Type B pancreatic cell (in vitro differentiated cells): ENCODE measurements at regions not wholly inside any gene's neighbourhood (a gene's known extent, or its start where the extent isn't known, plus 50 kb on each side); places are given as distances from the start of the nearest gene placed in this dataset.

Source experiments
- DNase-seq: peaks from one replicate; pipeline ENCODE4 v3.0.0; 2021; ENCODE audit warnings: mixed read lengths; ENCODE audit not compliant: unreplicated experiment; ENCODE audit errors: extremely low spot score
- H3K27ac Mint-ChIP-seq: 2 replicates; pipeline ENCODE4 v1.8.0; 2021; ENCODE audit warnings: mild to moderate bottlenecking, mixed read lengths
- H3K27me3 Mint-ChIP-seq: 2 replicates; pipeline ENCODE4 v1.8.0; 2021; ENCODE audit warnings: mixed read lengths
- H3K36me3 Mint-ChIP-seq: 2 replicates; pipeline ENCODE4 v1.8.0; 2021; ENCODE audit warnings: mixed read lengths
- H3K4me1 Mint-ChIP-seq: one replicate; pipeline ENCODE4 v1.8.0; 2021; ENCODE audit warnings: mixed read lengths; ENCODE audit not compliant: unreplicated experiment
- H3K4me3 Mint-ChIP-seq: 2 replicates; pipeline ENCODE4 v1.8.0; 2021; ENCODE audit warnings: mild to moderate bottlenecking, mixed read lengths
- H3K9me3 Mint-ChIP-seq: 2 replicates; pipeline ENCODE4 v1.8.0; 2021; ENCODE audit warnings: mixed read lengths
- CTCF ChIP-seq: fragments of 200-600 bp; sonication (generic); conservative IDR thresholded peaks from 2 replicates; pipeline ENCODE4 v1.5.0; 2021; ENCODE audit warnings: antibody characterized with exemption, mild to moderate bottlenecking

- peak overlapping the region; percentile 64 for H3K27ac Mint-ChIP-seq
- no peak overlapping the region for H3K4me3 Mint-ChIP-seq
- H3K9me3 Mint-ChIP-seq: no peaks in the 10 kb centered on the region
- H3K36me3 Mint-ChIP-seq: no peaks in the 10 kb centered on the region
- H3K4me1 Mint-ChIP-seq: no peaks in the 10 kb centered on the region
- no peak for TF ChIP-seq CTCF
- H3K27me3 Mint-ChIP-seq: peaks cover 52% of the 10 kb centered on the region
- DNase-seq: no peak
These were observed 112.6 kb upstream of the LHX1 start for GRCh38 chr17:36824678-36825101.

- Mint-ChIP-seq H3K4me1 (no peaks in the 10 kb centered on the region), H3K27ac (peak overlapping the region; percentile 64), H3K27me3 (peaks cover 50% of the 10 kb centered on the region), H3K36me3 (no peaks in the 10 kb centered on the region), H3K4me3 (no peak overlapping the region), H3K9me3 (no peaks in the 10 kb centered on the region)
- no peak for TF ChIP-seq CTCF
- DNase-seq: no peak
These were observed 112.2 kb upstream of the LHX1 start for GRCh38 chr17:36825113-36825512.

DNA sequence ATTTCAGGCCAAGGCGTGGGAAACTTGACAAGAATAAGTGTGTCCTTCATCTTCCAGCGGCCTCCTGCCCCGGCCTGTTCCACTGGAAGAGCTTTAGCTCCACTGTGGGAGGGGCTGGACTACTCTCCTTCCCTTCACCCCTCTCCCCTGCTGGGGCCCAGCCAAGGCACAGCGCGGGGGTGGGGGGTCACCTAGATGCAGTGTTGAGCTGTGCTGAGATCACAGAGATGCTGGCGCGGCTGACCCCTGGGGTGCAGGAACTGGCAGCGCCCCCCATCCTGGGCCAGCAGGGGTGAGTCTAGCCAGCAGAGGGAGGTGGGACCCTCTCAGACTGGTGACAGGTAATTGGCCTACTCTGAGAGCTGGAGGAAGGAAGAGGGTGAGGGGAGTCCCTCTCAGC lies 111.8 kb upstream of the LHX1 start:
- H3K4me1 Mint-ChIP-seq: no peaks in the 10 kb centered on the region
- H3K27me3 Mint-ChIP-seq: peaks cover 48% of the 10 kb centered on the region
- no peak for TF ChIP-seq CTCF
- no peaks in the 10 kb centered on the region for H3K9me3 Mint-ChIP-seq
- no peak overlapping the region for H3K4me3 Mint-ChIP-seq
- no peaks in the 10 kb centered on the region for H3K36me3 Mint-ChIP-seq
- DNase-seq: no peak
- no peak overlapping the region for H3K27ac Mint-ChIP-seq

DNA sequence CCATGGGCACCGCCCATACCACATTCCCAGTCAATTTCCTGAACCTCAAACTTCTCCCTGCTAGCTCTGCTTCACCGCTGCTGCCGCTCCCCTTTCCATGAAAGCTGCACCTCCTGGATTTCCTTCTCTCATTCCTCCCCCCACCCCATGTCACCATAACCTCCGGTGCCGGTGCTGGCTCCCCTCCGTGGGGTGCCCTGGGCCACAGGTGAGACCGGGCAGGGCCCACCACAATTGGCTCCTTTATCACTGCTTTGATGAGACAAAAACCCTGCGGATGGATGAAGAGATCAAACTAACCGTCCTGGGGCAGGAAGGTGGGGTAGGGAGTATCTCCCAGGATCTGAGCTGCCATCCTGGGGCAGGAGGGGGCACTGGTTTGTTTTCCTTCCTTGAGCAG lies 111.3 kb upstream of the LHX1 start:
- Mint-ChIP-seq H3K9me3 (no peaks in the 10 kb centered on the region), H3K36me3 (no peaks in the 10 kb centered on the region), H3K4me3 (no peak overlapping the region), H3K27ac (no peak overlapping the region), H3K4me1 (no peaks in the 10 kb centered on the region), H3K27me3 (peaks cover 45% of the 10 kb centered on the region)
- DNase-seq: no peak
- TF ChIP-seq CTCF: no peak

DNA sequence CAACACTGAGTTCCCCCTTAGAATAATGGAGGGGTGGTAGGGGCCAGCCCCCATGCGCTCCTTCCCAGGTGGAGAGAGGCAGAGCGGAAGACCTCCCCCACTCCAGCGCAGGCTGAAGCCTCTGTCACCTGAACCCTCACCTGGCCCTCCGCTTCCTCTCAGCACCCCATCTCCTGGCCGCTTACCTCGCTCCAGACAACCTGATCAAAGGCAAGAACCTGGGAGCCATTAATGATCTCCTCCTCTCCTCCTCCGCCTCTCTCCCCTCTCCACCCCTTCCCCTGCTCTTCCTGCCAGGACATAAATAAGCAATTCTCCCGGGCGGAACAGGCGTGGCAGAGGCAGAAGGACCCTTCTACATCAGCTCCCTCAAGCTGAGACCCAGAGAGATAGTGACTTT lies 110.2 kb upstream of the LHX1 start:
- Mint-ChIP-seq H3K4me3 (no peak overlapping the region), H3K27ac (no peak overlapping the region), H3K9me3 (no peaks in the 10 kb centered on the region), H3K27me3 (peaks cover 34% of the 10 kb centered on the region), H3K36me3 (no peaks in the 10 kb centered on the region), H3K4me1 (no peaks in the 10 kb centered on the region)
- DNase-seq: no peak
- no peak for TF ChIP-seq CTCF

- no peaks in the 10 kb centered on the region for H3K9me3 Mint-ChIP-seq
- no peak overlapping the region for H3K4me3 Mint-ChIP-seq
- H3K36me3 Mint-ChIP-seq: no peaks in the 10 kb centered on the region
- H3K4me1 Mint-ChIP-seq: no peaks in the 10 kb centered on the region
- no peak overlapping the region for H3K27ac Mint-ChIP-seq
- peaks cover 25% of the 10 kb centered on the region for H3K27me3 Mint-ChIP-seq
- no peak for DNase-seq
- no peak for TF ChIP-seq CTCF
These were observed 107.6 kb upstream of the LHX1 start for GRCh38 chr17:36829676-36830075.
